ENCODE measurements at regions not wholly inside any gene's neighbourhood (a gene's known extent, or its start where the extent isn't known, plus 50 kb on each side); places are given as distances from the start of the nearest gene placed in this dataset.

- WGBS (ENCODE audit: insufficient coverage, insufficient replicate concordance, low lambda C conversion rate, missing lambda C conversion rate), result 90% methylated on average over 1 of the region's 1 CpG
- Histone ChIP-seq H3K9ac (ENCODE audit: control insufficient read depth, insufficient read depth, low read length) (no peak overlapping the region), H3K4me3 (no peak overlapping the region), H3K4me1 (ENCODE audit: control insufficient read depth, insufficient read depth, low read length) (no peaks in the 10 kb centered on the region), H3K27me3 (replicated peaks in 1 of 2; ENCODE audit: control insufficient read depth in 2 of 2, insufficient read depth in 2 of 2, low read length in 1 of 2) (no peaks in the 10 kb centered on the region), H3K4me2 (ENCODE audit: control insufficient read depth, insufficient read depth) (no peak overlapping the region), H3K79me2 (ENCODE audit: control insufficient read depth, insufficient read depth, low read length) (no peaks in the 10 kb centered on the region), H2AFZ (ENCODE audit: control insufficient read depth, low read depth, low read length) (no peak overlapping the region), H4K20me1 (ENCODE audit: control insufficient read depth, insufficient read depth) (no peaks in the 10 kb centered on the region), H3K36me3 (ENCODE audit: control insufficient read depth in 2 of 2, insufficient read depth in 2 of 2, low read length in 1 of 2) (no peaks in the 10 kb centered on the region), H3K9me3 (replicated peaks; ENCODE audit: control insufficient read depth, insufficient read depth, low read length) (no peaks in the 10 kb centered on the region), H3K27ac (ENCODE audit: control insufficient read depth, insufficient read depth) (no peak overlapping the region)
- ChIA-PET POLR2A (no interaction called here), SMC1A (ENCODE audit: uncharacterized antibody, unreplicated experiment) (interaction anchor here (0.6 to 4.3 kb wide), 8 partner anchors 9 to 709 kb away, joined by 3 to 72 read pairs (median 6); no protein-coding TSS in a partner anchor), RAD21 (ENCODE audit: unreplicated experiment) (interaction anchor here (0.8 to 3.4 kb wide), 5 partner anchors 35 to 710 kb away, joined by 3 to 22 read pairs (median 3); no protein-coding TSS in a partner anchor), CTCF (interaction anchor here (0.6 to 5.6 kb wide), 8 partner anchors 21 to 710 kb away, joined by 3 to 112 read pairs (median 4); no protein-coding TSS in a partner anchor)
- no TSS peak for BruUV-seq (replicated peaks)
- FAIRE-seq (no peak), DNase-seq (ENCODE audit: low read depth, low spot score) (no peak), ATAC-seq (no peak)
- in situ Hi-C loops (cut with MboI), result no loop called here
- TF ChIP-seq ZBED1 (IDR thresholded peaks at IDR 0.05; ENCODE audit: borderline replicate concordance) (no peak), SUZ12 (IDR thresholded peaks at IDR 0.05; ENCODE audit: unreplicated experiment) (no peak), RFX5 (IDR thresholded peaks at IDR 0.05; ENCODE audit: low read depth, low read length) (no peak), MEF2A (IDR thresholded peaks at IDR 0.05; ENCODE audit: insufficient read depth, low read depth, low read length) (no peak)
- intact Hi-C loops (cut with micrococcal nuclease; ENCODE audit: unreplicated experiment), result loop anchor here (5.0 kb wide), 1 partner anchor 523 kb away; no protein-coding TSS in a partner anchor
These were observed 62.5 kb downstream of the XCL1 start for GRCh38 chr1:168638884-168639283.

GRCh38 chr1:168640182-168640581, 63.8 kb downstream of the XCL1 start:
- intact Hi-C loops (cut with micrococcal nuclease; ENCODE audit: unreplicated experiment) (no loop called here), in situ Hi-C loops (cut with MboI) (no loop called here)
- Histone ChIP-seq H3K27me3 (replicated peaks in 1 of 2; ENCODE audit: control insufficient read depth in 2 of 2, insufficient read depth in 2 of 2, low read length in 1 of 2) (no peaks in the 10 kb centered on the region), H3K9me3 (replicated peaks; ENCODE audit: control insufficient read depth, insufficient read depth, low read length) (no peaks in the 10 kb centered on the region), H3K36me3 (ENCODE audit: control insufficient read depth in 2 of 2, insufficient read depth in 2 of 2, low read length in 1 of 2) (no peaks in the 10 kb centered on the region), H2AFZ (ENCODE audit: control insufficient read depth, low read depth, low read length) (no peak overlapping the region), H4K20me1 (ENCODE audit: control insufficient read depth, insufficient read depth) (no peaks in the 10 kb centered on the region), H3K27ac (ENCODE audit: control insufficient read depth, insufficient read depth) (no peak overlapping the region), H3K4me3 (no peak overlapping the region), H3K79me2 (ENCODE audit: control insufficient read depth, insufficient read depth, low read length) (no peaks in the 10 kb centered on the region), H3K4me1 (ENCODE audit: control insufficient read depth, insufficient read depth, low read length) (no peaks in the 10 kb centered on the region), H3K9ac (ENCODE audit: control insufficient read depth, insufficient read depth, low read length) (no peak overlapping the region), H3K4me2 (ENCODE audit: control insufficient read depth, insufficient read depth) (no peak overlapping the region)
- no peak for DNase-seq (ENCODE audit: low read depth, low spot score)
- WGBS (ENCODE audit: insufficient coverage, insufficient replicate concordance, low lambda C conversion rate, missing lambda C conversion rate), result 96% methylated on average over 1 of the region's 1 CpG
- TF ChIP-seq POU2F2 (IDR thresholded peaks at IDR 0.05; ENCODE audit: borderline replicate concordance, low read depth, low read length) (no peak), EP300 (IDR thresholded peaks at IDR 0.05; ENCODE audit: borderline replicate concordance in 1 of 2, control insufficient read depth in 1 of 2, low read depth in 2 of 2, low read length in 2 of 2) (no peak), SMAD5 (IDR thresholded peaks at IDR 0.05; ENCODE audit: low read depth) (no peak)
- SMC1A ChIA-PET (ENCODE audit: uncharacterized antibody, unreplicated experiment), result interaction anchor here (0.8 to 1.7 kb wide), 2 partner anchors 192 to 708 kb away, joined by 3 to 6 read pairs; no protein-coding TSS in a partner anchor
- CTCF ChIA-PET, result interaction anchor here (0.6 kb wide), 1 partner anchor 490 kb away, joined by 3 read pairs; no protein-coding TSS in a partner anchor
- POLR2A ChIA-PET, result no interaction called here
- RAD21 ChIA-PET (ENCODE audit: unreplicated experiment), result interaction anchor here (1.0 kb wide), 1 partner anchor 201 kb away, joined by 3 read pairs; no protein-coding TSS in a partner anchor
- no peak for FAIRE-seq
- no peak for ATAC-seq
- BruUV-seq (replicated peaks), result no TSS peak
